GM13976 (cell line): ENCODE measurements at regions not wholly inside any gene's neighbourhood (a gene's known extent, or its start where the extent isn't known, plus 50 kb on each side); places are given as distances from the start of the nearest gene placed in this dataset.

ENCODE experiments used
- DNase-seq: peaks from one replicate; pipeline ENCODE4 v3.0.0; 2012; ENCODE audit warnings: low spot score
- in situ Hi-C: fragments of 300-500 bp; cut with MboI; formaldehyde crosslinking; loops from one replicate; pipeline ENCODE4 v1.12.0; 2022; ENCODE audit warnings: low sequenced_read_pairs, mixed read lengths, inconsistent platforms; ENCODE audit not compliant: unreplicated experiment
- TF ChIP-seq, protein P1 (sequence below): IDR thresholded peaks from 2 replicates; pipeline ENCODE4 v1.5.1; 2012; ENCODE audit warnings: borderline replicate concordance, mild to moderate bottlenecking; ENCODE audit not compliant: insufficient read depth; ENCODE audit errors: extremely low read depth, missing control alignments, control extremely low read depth

DNA sequence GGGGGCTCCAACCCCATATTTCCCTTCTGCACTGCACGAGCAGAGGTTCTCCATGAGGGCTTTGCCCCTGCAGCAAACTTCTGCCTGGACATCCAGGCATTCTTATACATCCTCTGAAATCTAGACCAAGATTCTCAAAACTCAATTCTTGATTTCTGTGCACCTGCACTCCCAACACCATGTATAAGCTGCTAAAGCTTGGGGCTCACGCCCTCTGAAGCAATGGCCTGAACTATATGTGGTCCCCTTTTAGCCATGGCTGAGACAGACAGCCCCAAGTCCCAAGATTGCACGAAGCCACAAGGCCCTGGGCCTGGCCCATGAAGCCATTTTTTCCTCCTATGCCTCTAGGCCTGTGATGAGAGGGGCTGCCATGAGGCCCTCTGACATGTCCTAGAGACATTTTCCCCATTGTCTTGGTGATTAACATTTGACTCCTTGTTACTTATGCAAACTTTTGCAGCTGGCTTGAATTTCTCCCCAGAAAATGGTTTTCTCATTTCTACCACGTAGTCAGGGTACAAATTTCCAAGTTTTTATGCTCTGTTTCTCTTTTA lies 468.0 kb upstream of the SLIT2 start:
- in situ Hi-C loops, result no loop called here
- no peak for DNase-seq
- TF ChIP-seq, protein P1, sequence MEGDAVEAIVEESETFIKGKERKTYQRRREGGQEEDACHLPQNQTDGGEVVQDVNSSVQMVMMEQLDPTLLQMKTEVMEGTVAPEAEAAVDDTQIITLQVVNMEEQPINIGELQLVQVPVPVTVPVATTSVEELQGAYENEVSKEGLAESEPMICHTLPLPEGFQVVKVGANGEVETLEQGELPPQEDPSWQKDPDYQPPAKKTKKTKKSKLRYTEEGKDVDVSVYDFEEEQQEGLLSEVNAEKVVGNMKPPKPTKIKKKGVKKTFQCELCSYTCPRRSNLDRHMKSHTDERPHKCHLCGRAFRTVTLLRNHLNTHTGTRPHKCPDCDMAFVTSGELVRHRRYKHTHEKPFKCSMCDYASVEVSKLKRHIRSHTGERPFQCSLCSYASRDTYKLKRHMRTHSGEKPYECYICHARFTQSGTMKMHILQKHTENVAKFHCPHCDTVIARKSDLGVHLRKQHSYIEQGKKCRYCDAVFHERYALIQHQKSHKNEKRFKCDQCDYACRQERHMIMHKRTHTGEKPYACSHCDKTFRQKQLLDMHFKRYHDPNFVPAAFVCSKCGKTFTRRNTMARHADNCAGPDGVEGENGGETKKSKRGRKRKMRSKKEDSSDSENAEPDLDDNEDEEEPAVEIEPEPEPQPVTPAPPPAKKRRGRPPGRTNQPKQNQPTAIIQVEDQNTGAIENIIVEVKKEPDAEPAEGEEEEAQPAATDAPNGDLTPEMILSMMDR, result no peak

DNA sequence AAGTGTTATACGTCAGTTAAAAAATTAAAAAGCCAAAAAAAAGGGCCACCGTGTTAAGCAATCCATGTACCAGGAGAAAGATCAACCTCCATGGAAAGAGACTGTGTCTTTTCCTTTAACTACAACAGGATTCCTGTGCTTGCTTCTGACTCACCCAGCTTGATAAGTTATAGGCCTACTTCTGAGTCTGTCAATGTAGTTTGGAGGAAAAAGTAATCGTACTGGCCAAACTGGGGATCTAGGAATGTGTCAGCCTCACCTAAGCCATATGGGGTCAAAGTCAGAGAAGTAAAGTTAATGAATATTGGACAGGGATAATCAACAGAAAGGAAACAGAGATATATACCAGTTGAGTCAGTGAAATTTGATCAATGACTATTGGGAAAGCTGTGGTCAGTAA lies 470.8 kb upstream of the SLIT2 start:
- no peak for DNase-seq
- in situ Hi-C loops, result no loop called here
- TF ChIP-seq, protein P1, result no peak

DNA sequence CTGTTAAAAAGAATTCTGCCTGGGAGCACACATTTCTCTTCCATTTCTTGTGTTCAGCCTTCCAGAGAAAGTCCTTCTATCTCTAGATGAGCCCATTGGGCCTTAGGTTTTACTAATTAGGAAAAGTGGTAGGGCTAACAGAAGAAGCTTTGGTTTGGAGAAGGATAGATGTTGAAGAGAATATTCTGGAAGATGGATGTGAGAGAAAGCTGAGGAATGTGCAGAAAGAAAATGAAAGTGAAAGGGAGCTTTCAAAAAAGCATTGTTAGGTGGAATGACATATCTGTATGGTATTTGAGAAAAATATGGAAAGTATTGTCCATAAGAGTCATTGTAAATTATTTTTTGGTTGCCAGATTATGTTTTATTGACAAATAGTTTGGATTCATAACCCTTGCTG lies 474.8 kb upstream of the SLIT2 start:
- DNase-seq, result no peak
- in situ Hi-C loops, result no loop called here
- TF ChIP-seq, protein P1, result no peak

DNA sequence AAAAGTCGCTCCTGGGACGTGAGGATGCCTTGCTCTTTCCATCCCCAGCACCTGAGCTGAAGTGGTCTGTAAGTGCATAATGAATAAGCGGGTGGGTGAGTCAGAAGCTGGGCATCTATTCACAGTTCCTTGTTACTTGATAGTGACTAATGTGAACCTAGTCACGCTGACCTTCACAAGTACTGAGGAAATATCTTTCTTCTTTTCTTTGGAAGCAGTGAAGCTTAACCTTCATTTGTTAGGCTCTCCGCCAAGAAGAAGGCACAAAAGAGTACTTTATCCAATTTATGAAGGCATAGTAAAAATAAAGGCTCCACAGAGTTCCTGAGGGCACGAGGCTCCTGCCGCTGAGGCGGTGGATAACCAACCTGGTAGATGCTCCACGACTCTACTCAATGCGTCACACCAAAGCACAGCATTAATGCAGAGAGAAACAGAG lies 475.7 kb upstream of the SLIT2 start:
- no peak for DNase-seq
- in situ Hi-C loops, result no loop called here

DNA sequence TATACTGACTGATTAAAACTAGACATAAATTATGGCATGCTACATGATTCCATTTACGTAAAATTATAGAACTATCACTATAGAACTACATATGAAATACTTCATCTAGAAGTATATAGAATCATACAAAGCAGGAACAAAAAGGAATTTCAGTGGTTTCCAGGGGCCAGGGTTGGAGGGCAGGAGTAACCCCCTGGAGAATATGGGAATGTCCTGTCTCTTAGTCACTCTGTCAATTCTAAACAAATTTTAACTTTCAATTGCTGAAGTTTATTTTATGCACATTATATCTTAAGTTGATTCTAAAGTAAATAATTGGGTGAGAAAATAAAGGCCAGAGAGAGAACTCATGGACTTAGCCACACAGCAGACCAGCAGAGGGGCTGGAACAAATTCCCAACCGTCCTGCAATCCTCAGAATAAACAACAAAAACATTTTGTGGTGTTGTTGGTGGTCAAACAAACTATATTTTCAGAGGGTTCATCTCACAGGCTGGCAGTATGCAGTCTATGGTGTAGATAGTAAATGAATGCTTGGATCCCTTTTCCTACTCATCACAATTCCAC lies 476.9 kb upstream of the SLIT2 start:
- TF ChIP-seq, protein P1, result no peak
- no peak for DNase-seq
- in situ Hi-C loops, result no loop called here

More for the DNA sequence above, 475.7 kb upstream of the SLIT2 start:
- TF ChIP-seq, protein P1, result no peak

DNA sequence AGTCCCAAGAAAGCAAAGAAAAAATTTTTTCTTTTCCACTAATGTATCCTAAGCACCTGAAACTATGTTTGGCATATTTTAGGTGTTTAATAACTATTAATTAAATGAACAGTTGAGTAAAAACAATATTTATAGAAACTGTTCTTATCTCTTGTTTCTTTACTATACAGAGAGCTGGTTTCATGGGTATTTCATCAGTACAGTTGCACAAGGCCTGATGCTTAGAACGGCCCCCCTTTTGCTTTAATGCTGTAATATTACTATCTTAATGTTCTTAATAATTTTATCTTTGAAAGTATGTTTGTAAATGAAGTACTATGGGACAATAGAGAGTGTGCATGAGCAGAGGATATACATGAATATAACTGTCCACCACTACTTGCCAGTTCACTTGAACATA lies 479.1 kb upstream of the SLIT2 start:
- TF ChIP-seq, protein P1, result no peak
- in situ Hi-C loops, result no loop called here
- DNase-seq, result no peak
